ENCODE measurements at regions not wholly inside any gene's neighbourhood (a gene's known extent, or its start where the extent isn't known, plus 50 kb on each side); places are given as distances from the start of the nearest gene placed in this dataset.

DNA sequence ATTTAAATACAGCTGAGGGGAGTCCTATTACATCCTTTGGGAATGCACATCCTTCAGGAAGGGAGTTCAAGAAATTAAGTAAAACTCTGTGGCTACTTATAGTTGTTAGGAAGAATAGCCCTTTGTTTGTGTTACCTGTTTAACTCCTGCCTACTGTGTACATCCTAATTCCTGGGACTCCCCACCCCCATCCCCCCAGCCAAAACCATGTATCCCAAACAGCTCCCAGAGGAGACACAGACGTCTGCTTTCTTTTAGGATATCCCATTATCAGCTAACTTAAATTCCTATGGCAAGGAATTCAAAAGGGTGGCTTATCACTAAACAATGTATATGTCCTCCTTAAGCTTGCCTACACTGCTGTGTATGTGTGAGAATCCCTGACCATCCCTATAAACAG lies 581.7 kb downstream of the DIPK2A start:
- Histone ChIP-seq H3K36me3 (ENCODE audit: low read depth, missing control alignments) (no peaks in the 10 kb centered on the region), H3K4me1 (no peaks in the 10 kb centered on the region), H3K4me3 (no peak overlapping the region), H3K27ac (no peak overlapping the region), H3K27me3 (no peaks in the 10 kb centered on the region), H3K9me3 (no peaks in the 10 kb centered on the region)
- intact Hi-C loops (cut with DNase I; ENCODE audit: low total_unique reads) = no loop called here
- DNase-seq = no peak
- WGBS, 2 donors = 72 to 79% methylated on average over 1 of the region's 1 CpG
- TF ChIP-seq CTCF (IDR thresholded peaks at IDR 0.05) = no peak
- no peak for TF ChIP-seq POLR2A (IDR thresholded peaks at IDR 0.05)

DNA sequence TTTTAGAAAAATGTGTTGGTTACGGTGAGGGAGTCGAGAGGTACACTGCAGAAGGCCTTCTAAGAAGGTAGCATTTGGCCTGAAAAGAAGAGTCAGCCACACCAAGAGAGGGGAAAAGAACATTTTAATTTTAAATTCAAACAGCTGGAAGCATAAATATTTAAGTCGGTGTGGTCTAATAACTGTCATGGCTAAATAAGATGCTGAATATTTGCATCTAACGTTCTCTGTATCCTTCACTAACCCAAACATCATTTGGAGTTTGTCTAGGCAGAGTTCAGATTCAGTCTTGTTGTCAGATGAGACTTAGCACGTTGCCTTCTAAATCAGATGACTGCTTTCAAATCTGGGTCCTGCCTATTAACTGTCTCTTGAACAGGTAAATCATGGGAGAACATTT lies 583.3 kb downstream of the DIPK2A start:
- intact Hi-C loops (cut with DNase I; ENCODE audit: low total_unique reads) = no loop called here
- Histone ChIP-seq H3K4me3 (no peak overlapping the region), H3K9me3 (no peaks in the 10 kb centered on the region), H3K27ac (no peak overlapping the region), H3K27me3 (no peaks in the 10 kb centered on the region), H3K4me1 (no peaks in the 10 kb centered on the region), H3K36me3 (ENCODE audit: low read depth, missing control alignments) (no peaks in the 10 kb centered on the region)
- DNase-seq = no peak
- 80 to 92% methylated on average over 5 of the region's 5 CpGs for WGBS, 2 donors
- TF ChIP-seq POLR2A (IDR thresholded peaks at IDR 0.05) (no peak), CTCF (IDR thresholded peaks at IDR 0.05) (no peak)

DNA sequence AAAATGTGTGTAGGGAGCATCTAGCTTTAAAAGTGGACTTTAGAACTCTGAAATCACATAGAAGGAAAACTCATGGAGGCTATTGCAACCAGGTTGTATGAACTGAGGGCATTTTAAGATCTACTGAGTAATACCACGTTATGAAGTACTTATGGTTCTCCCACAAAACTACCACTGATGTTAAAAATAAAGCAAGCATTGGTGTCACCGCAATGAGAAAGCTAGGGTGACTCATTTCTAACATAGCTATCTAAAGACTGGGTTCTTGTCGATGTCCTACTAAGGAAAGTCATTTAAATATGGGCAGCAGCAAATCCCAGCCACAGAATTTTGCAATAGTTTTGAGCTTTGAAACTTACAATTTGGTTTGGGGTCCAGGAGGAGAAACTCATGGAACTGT lies 584.8 kb downstream of the DIPK2A start:
- H3K9me3 ChIP-seq = no peaks in the 10 kb centered on the region
- WGBS, 2 donors = 85 to 90% methylated on average over 3 of the region's 3 CpGs
- intact Hi-C loops (cut with DNase I; ENCODE audit: low total_unique reads) = no loop called here
- no peaks in the 10 kb centered on the region for H3K27me3 ChIP-seq
- no peak overlapping the region for H3K4me3 ChIP-seq
- TF ChIP-seq CTCF (IDR thresholded peaks at IDR 0.05) = no peak
- no peak for TF ChIP-seq POLR2A (IDR thresholded peaks at IDR 0.05)
- H3K4me1 ChIP-seq = no peaks in the 10 kb centered on the region
- H3K27ac ChIP-seq = no peak overlapping the region
- no peak for DNase-seq
- no peaks in the 10 kb centered on the region for H3K36me3 ChIP-seq (ENCODE audit: low read depth, missing control alignments)

DNA sequence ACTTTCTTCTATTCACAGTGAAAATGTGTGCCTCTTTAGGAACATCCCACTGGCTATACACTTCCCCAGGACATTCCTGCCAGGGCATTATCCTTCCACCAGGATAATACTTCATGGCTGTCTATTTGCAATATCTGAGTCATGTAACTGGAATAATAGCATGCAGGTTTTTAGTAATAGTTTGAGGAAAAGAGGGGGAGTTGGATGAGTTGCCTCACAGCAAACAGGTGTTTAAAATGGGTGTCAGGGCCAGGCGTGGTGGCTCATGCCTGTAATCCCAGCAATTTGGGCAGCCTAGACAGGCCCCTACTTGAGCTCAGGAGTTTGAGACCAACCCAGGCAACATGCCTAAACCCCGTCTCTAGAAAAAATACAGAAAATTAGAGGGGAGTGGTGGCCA lies 585.9 kb downstream of the DIPK2A start:
- Histone ChIP-seq H3K9me3 (no peaks in the 10 kb centered on the region), H3K27me3 (no peaks in the 10 kb centered on the region), H3K36me3 (ENCODE audit: low read depth, missing control alignments) (no peaks in the 10 kb centered on the region), H3K4me3 (no peak overlapping the region), H3K4me1 (no peaks in the 10 kb centered on the region), H3K27ac (no peak overlapping the region)
- intact Hi-C loops (cut with DNase I; ENCODE audit: low total_unique reads) = no loop called here
- DNase-seq = no peak
- TF ChIP-seq CTCF (IDR thresholded peaks at IDR 0.05) = no peak
- TF ChIP-seq POLR2A (IDR thresholded peaks at IDR 0.05) = no peak
- WGBS, 2 donors = 84% methylated on average over 2 of the region's 2 CpGs

GRCh38 chr3:144564011-144564410 lies 592.4 kb downstream of the DIPK2A start:
- Histone ChIP-seq H3K27ac (no peak overlapping the region), H3K27me3 (no peaks in the 10 kb centered on the region), H3K36me3 (ENCODE audit: low read depth, missing control alignments) (no peaks in the 10 kb centered on the region), H3K4me3 (no peak overlapping the region), H3K9me3 (no peaks in the 10 kb centered on the region), H3K4me1 (no peaks in the 10 kb centered on the region)
- WGBS, 2 donors = 85 to 91% methylated on average over 3 of the region's 3 CpGs
- intact Hi-C loops (cut with DNase I; ENCODE audit: low total_unique reads) = no loop called here
- TF ChIP-seq POLR2A (IDR thresholded peaks at IDR 0.05) = no peak
- TF ChIP-seq CTCF (IDR thresholded peaks at IDR 0.05) = no peak
- DNase-seq = no peak
